Panc1 (cell line): ENCODE measurements at regions not wholly inside any gene's neighbourhood (a gene's known extent, or its start where the extent isn't known, plus 50 kb on each side); places are given as distances from the start of the nearest gene placed in this dataset.

Experiments
- ATAC-seq: fragments of 200-7000 bp; cut with Tn5 transposase; 2 replicates; pipeline ENCODE4 v1.9.1; 2020; ENCODE audit warnings: mild to moderate bottlenecking, moderate library complexity
- BruUV-seq: library from RNA; stranded (reverse); fragments of 400-500 nt; replicated peaks from 2 replicates; lab custom pipeline; 2021; lab: Mats Ljungman, UMichigan
- CTCF ChIA-PET: fragments of 300-600 bp; sonication (Branson Sonifier 250); formaldehyde crosslinking; loops from one replicate; lab custom pipeline; 2022; ENCODE audit warnings: antibody characterized with exemption; lab: Charles Lee
- POLR2A ChIA-PET: fragments of 300-600 bp; sonication (Branson Sonifier 250); formaldehyde crosslinking; loops from one replicate; lab custom pipeline; 2022; ENCODE audit warnings: antibody characterized with exemption; lab: Charles Lee
- DNase-seq: peaks from one replicate; pipeline ENCODE4 v3.0.0-alpha.2; 2010; ENCODE audit warnings: low read depth, low spot score
- H3K27ac ChIP-seq: 2 replicates; pipeline ENCODE4 v1.5.1; 2011; ENCODE audit warnings: mild to moderate bottlenecking, low read length, inconsistent platforms
- H3K27me3 ChIP-seq: fragments of 200-500 bp; sonication (Bioruptor generic); 2 replicates; pipeline ENCODE4 v1.6.0; 2014; ENCODE audit warnings: low read length, inconsistent platforms; ENCODE audit not compliant: control insufficient read depth, insufficient read depth
- H3K36me3 ChIP-seq: fragments of 200-500 bp; sonication (Bioruptor generic); 2 replicates; pipeline ENCODE4 v1.5.1; 2014; ENCODE audit warnings: inconsistent platforms, mild to moderate bottlenecking, low read length, moderate library complexity; ENCODE audit not compliant: control insufficient read depth, insufficient read depth
- H3K4me1 ChIP-seq: 2 replicates; pipeline ENCODE4 v1.5.1; 2011; ENCODE audit warnings: inconsistent platforms, mild to moderate bottlenecking, low read length, moderate library complexity; ENCODE audit not compliant: control insufficient read depth, insufficient read depth
- H3K4me3 ChIP-seq, 2 experiments: 2 replicates each; pipeline ENCODE4 v1.5.1; 2011 to 2012; ENCODE audit warnings: low read depth in 2 of 2, low read length in 2 of 2, mild to moderate bottlenecking in 2 of 2, inconsistent platforms in 1 of 2, moderate library complexity in 1 of 2
- H3K9me3 ChIP-seq: fragments of 200-500 bp; sonication (Bioruptor generic); 2 replicates; pipeline ENCODE4 v1.5.1; 2014; ENCODE audit warnings: low read depth, mild to moderate bottlenecking, inconsistent platforms, low read length, moderate library complexity; ENCODE audit not compliant: control insufficient read depth, insufficient read depth
- CTCF ChIP-seq: fragments of 450-650 bp; IDR thresholded peaks from 2 replicates; pipeline ENCODE4 v1.5.1; 2017; ENCODE audit warnings: mild to moderate bottlenecking
- POLR2AphosphoS5 ChIP-seq: IDR thresholded peaks from 2 replicates; pipeline ENCODE4 v1.6.1; 2012; ENCODE audit warnings: mild to moderate bottlenecking, low read depth, low read length, moderate library complexity
- REST ChIP-seq, 2 experiments: IDR thresholded peaks; 2 replicates each; pipeline ENCODE4 v1.6.1; 2011 to 2012; ENCODE audit warnings: low read depth in 2 of 2, control low read depth in 1 of 2, low read length in 1 of 2, mild to moderate bottlenecking in 1 of 2, moderate library complexity in 1 of 2; ENCODE audit not compliant: insufficient read depth in 1 of 2
- SIN3A ChIP-seq: IDR thresholded peaks from 2 replicates; pipeline ENCODE4 v1.6.1; 2012; ENCODE audit warnings: low read depth, mild to moderate bottlenecking, low read length, moderate library complexity, borderline replicate concordance; ENCODE audit not compliant: insufficient read depth
- TCF7L2 ChIP-seq: IDR thresholded peaks from 2 replicates; pipeline ENCODE4 v1.6.1; 2011; ENCODE audit warnings: mild to moderate bottlenecking, low read depth, low read length, inconsistent platforms
- in situ Hi-C: cut with HindIII; loops from 2 replicates; pipeline ENCODE4 v1.10.0; 2016; ENCODE audit warnings: low sequenced_read_pairs, low pct_unique_long_range_greater_than_20kb
- intact Hi-C: fragments of 100-400 bp; cut with micrococcal nuclease; formaldehyde crosslinking; loops from one replicate; pipeline ENCODE4 v1.10.0; 2022; ENCODE audit not compliant: unreplicated experiment

GRCh38 chr20:18986146-18986830, 172.7 kb downstream of the SCP2D1 start:
- Histone ChIP-seq H3K4me3 (no peak overlapping the region), H3K36me3 (no peaks in the 10 kb centered on the region), H3K27ac (no peak overlapping the region), H3K27me3 (no peaks in the 10 kb centered on the region), H3K4me1 (no peaks in the 10 kb centered on the region), H3K9me3 (no peaks in the 10 kb centered on the region)
- intact Hi-C loops: loop anchor here (10.0 kb wide), 1 partner anchor 61 kb away; no protein-coding TSS in a partner anchor
- no TSS peak for BruUV-seq
- no peak for DNase-seq
- in situ Hi-C loops: no loop called here
- ATAC-seq: no peak
- POLR2A ChIA-PET: no interaction called here
- CTCF ChIA-PET: no interaction called here
- no peak for TF ChIP-seq REST (IDR thresholded peaks at IDR 0.05; ENCODE audit: insufficient read depth in 1 of 2, low read depth in 2 of 2, low read length in 1 of 2)
- no peak for TF ChIP-seq SIN3A
- no peak for TF ChIP-seq POLR2AphosphoS5
- no peak for TF ChIP-seq CTCF
- TF ChIP-seq TCF7L2: no peak

- no peak for ATAC-seq
- no peaks in the 10 kb centered on the region for H3K9me3 ChIP-seq
- no peak overlapping the region for H3K4me3 ChIP-seq
- ChIA-PET CTCF (no interaction called here), POLR2A (no interaction called here)
- H3K27me3 ChIP-seq: no peaks in the 10 kb centered on the region
- H3K4me1 ChIP-seq: no peaks in the 10 kb centered on the region
- in situ Hi-C loops (no loop called here), intact Hi-C loops (loop anchor here (10.0 kb wide), 1 partner anchor 62 kb away; no protein-coding TSS in a partner anchor)
- DNase-seq: no peak
- no TSS peak for BruUV-seq
- H3K36me3 ChIP-seq: no peaks in the 10 kb centered on the region
- TF ChIP-seq SIN3A (no peak), POLR2AphosphoS5 (no peak), REST (IDR thresholded peaks at IDR 0.05; ENCODE audit: insufficient read depth in 1 of 2, low read depth in 2 of 2, low read length in 1 of 2) (no peak), CTCF (no peak), TCF7L2 (no peak)
- no peak overlapping the region for H3K27ac ChIP-seq
Measured at GRCh38 chr20:18986895-18987580, 173.5 kb downstream of the SCP2D1 start.
